ENCODE measurements at regions not wholly inside any gene's neighbourhood (a gene's known extent, or its start where the extent isn't known, plus 50 kb on each side); places are given as distances from the start of the nearest gene placed in this dataset.

DNA sequence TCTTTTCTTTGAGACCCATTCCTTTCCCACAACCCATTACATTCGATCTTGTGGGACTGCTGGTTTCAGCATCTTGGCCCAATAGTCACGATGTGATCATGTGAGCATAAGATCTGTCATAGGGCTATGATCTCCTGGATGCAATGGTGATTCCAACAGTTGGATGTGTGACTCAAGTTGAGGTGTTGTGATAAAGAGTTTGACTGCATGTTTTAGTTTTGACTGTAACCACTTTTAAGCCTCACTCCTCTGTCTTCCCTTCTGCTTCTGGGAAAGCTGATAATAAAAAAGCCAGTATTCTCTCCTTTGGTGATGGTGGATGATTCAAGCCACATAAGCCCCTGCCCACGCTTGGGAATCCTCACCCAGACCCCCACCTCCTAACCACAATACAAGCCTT lies 117.0 kb upstream of the ASCC3 start:
- Histone ChIP-seq H3K79me2 (ENCODE audit: low read length) (no peaks in the 10 kb centered on the region), H3K4me3 (ENCODE audit: low read length) (no peak overlapping the region)
- no peak for DNase-seq

DNA sequence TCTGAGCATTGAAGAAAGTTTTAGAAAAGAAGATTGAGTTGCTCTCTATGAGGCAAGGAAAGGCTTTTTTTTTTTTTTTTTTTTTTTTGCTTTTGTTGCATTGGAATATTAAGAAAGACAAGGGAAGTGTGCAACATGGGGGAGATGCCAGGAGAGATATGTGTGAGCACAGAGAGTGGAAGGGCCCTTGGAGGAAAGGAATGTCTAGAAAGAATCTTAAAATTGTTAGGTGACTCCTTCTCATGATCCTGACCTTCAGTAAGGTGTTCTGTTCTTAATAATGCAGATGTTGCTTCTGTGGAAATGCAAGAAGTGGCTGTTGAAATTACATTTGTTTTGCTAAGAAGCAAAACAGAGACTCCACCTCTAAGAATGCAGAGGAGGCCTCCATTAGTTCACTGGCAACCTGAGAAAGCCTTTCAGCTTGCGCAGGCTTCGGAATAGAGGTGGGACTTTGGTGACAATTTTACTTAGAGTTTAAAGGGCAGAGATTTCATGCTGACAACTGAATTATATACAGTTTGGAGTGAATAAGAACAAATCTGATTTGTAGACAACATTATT lies 118.0 kb upstream of the ASCC3 start:
- Histone ChIP-seq H3K4me3 (ENCODE audit: low read length) (no peak overlapping the region), H3K9ac (ENCODE audit: low read length) (no peak overlapping the region), H3K27ac (ENCODE audit: low read length) (no peak overlapping the region), H3K9me2 (replicated peaks; ENCODE audit: insufficient read depth, low read length) (no peaks in the 10 kb centered on the region), H3K36me3 (ENCODE audit: insufficient read depth, low read length) (no peaks in the 10 kb centered on the region), H3K4me2 (ENCODE audit: low read depth, low read length, poor library complexity, severe bottlenecking) (no peak overlapping the region), H4K20me1 (ENCODE audit: insufficient read depth, low read depth, low read length) (no peaks in the 10 kb centered on the region), H3K9me3 (ENCODE audit: low read length) (no peaks in the 10 kb centered on the region), H2AFZ (ENCODE audit: low read length) (no peak overlapping the region), H3K79me2 (ENCODE audit: low read length) (no peaks in the 10 kb centered on the region), H3K4me1 (ENCODE audit: low read length) (no peaks in the 10 kb centered on the region), H3K27me3 (ENCODE audit: low read length) (no peaks in the 10 kb centered on the region)
- no peak for DNase-seq

More for the DNA sequence above, 117.0 kb upstream of the ASCC3 start:
- Histone ChIP-seq H3K27ac (ENCODE audit: low read length) (no peak overlapping the region), H2AFZ (ENCODE audit: low read length) (no peak overlapping the region), H3K9ac (ENCODE audit: low read length) (no peak overlapping the region), H3K27me3 (ENCODE audit: low read length) (no peaks in the 10 kb centered on the region), H3K9me2 (replicated peaks; ENCODE audit: insufficient read depth, low read length) (no peaks in the 10 kb centered on the region), H3K36me3 (ENCODE audit: insufficient read depth, low read length) (no peaks in the 10 kb centered on the region), H3K9me3 (ENCODE audit: low read length) (no peaks in the 10 kb centered on the region), H3K4me1 (ENCODE audit: low read length) (no peaks in the 10 kb centered on the region), H3K4me2 (ENCODE audit: low read depth, low read length, poor library complexity, severe bottlenecking) (no peak overlapping the region), H4K20me1 (ENCODE audit: insufficient read depth, low read depth, low read length) (no peaks in the 10 kb centered on the region)

GRCh38 chr6:101000341-101000740 lies 119.2 kb upstream of the ASCC3 start:
- Histone ChIP-seq H3K9me3 (ENCODE audit: low read length) (no peaks in the 10 kb centered on the region), H3K9ac (ENCODE audit: low read length) (no peak overlapping the region), H3K4me3 (ENCODE audit: low read length) (no peak overlapping the region), H3K4me2 (ENCODE audit: low read depth, low read length, poor library complexity, severe bottlenecking) (no peak overlapping the region), H3K36me3 (ENCODE audit: insufficient read depth, low read length) (no peaks in the 10 kb centered on the region), H3K4me1 (ENCODE audit: low read length) (no peaks in the 10 kb centered on the region), H3K79me2 (ENCODE audit: low read length) (no peaks in the 10 kb centered on the region), H3K27ac (ENCODE audit: low read length) (no peak overlapping the region), H4K20me1 (ENCODE audit: insufficient read depth, low read depth, low read length) (no peaks in the 10 kb centered on the region), H3K9me2 (replicated peaks; ENCODE audit: insufficient read depth, low read length) (no peaks in the 10 kb centered on the region), H3K27me3 (ENCODE audit: low read length) (no peaks in the 10 kb centered on the region), H2AFZ (ENCODE audit: low read length) (no peak overlapping the region)
- no peak for DNase-seq

- Histone ChIP-seq H2AFZ (ENCODE audit: low read length) (no peak overlapping the region), H3K4me1 (ENCODE audit: low read length) (no peaks in the 10 kb centered on the region), H3K36me3 (ENCODE audit: insufficient read depth, low read length) (no peaks in the 10 kb centered on the region), H3K9me3 (ENCODE audit: low read length) (no peaks in the 10 kb centered on the region), H3K27ac (ENCODE audit: low read length) (no peak overlapping the region), H3K4me2 (ENCODE audit: low read depth, low read length, poor library complexity, severe bottlenecking) (no peak overlapping the region), H3K27me3 (ENCODE audit: low read length) (no peaks in the 10 kb centered on the region), H3K4me3 (ENCODE audit: low read length) (no peak overlapping the region), H3K9me2 (replicated peaks; ENCODE audit: insufficient read depth, low read length) (no peaks in the 10 kb centered on the region), H3K9ac (ENCODE audit: low read length) (no peak overlapping the region), H3K79me2 (ENCODE audit: low read length) (no peaks in the 10 kb centered on the region), H4K20me1 (ENCODE audit: insufficient read depth, low read depth, low read length) (no peaks in the 10 kb centered on the region)
- DNase-seq, result no peak
These were observed 119.9 kb upstream of the ASCC3 start for GRCh38 chr6:101001012-101001411.

GRCh38 chr6:101001607-101002006 lies 120.5 kb upstream of the ASCC3 start:
- Histone ChIP-seq H3K9me2 (replicated peaks; ENCODE audit: insufficient read depth, low read length) (no peaks in the 10 kb centered on the region), H3K27ac (ENCODE audit: low read length) (no peak overlapping the region), H4K20me1 (ENCODE audit: insufficient read depth, low read depth, low read length) (no peaks in the 10 kb centered on the region), H3K36me3 (ENCODE audit: insufficient read depth, low read length) (no peaks in the 10 kb centered on the region), H3K79me2 (ENCODE audit: low read length) (no peaks in the 10 kb centered on the region), H3K4me2 (ENCODE audit: low read depth, low read length, poor library complexity, severe bottlenecking) (no peak overlapping the region), H3K27me3 (ENCODE audit: low read length) (no peaks in the 10 kb centered on the region), H3K9me3 (ENCODE audit: low read length) (no peaks in the 10 kb centered on the region), H3K4me3 (ENCODE audit: low read length) (no peak overlapping the region), H3K9ac (ENCODE audit: low read length) (no peak overlapping the region), H3K4me1 (ENCODE audit: low read length) (no peaks in the 10 kb centered on the region), H2AFZ (ENCODE audit: low read length) (no peak overlapping the region)
- DNase-seq, result no peak

GRCh38 chr6:101003075-101003474 lies 121.9 kb upstream of the ASCC3 start:
- Histone ChIP-seq H3K4me3 (ENCODE audit: low read length) (no peak overlapping the region), H3K27me3 (ENCODE audit: low read length) (no peaks in the 10 kb centered on the region), H3K79me2 (ENCODE audit: low read length) (no peaks in the 10 kb centered on the region), H3K9ac (ENCODE audit: low read length) (no peak overlapping the region), H3K9me3 (ENCODE audit: low read length) (no peaks in the 10 kb centered on the region), H3K4me2 (ENCODE audit: low read depth, low read length, poor library complexity, severe bottlenecking) (no peak overlapping the region), H3K36me3 (ENCODE audit: insufficient read depth, low read length) (no peaks in the 10 kb centered on the region), H3K4me1 (ENCODE audit: low read length) (no peaks in the 10 kb centered on the region), H4K20me1 (ENCODE audit: insufficient read depth, low read depth, low read length) (no peaks in the 10 kb centered on the region), H3K9me2 (replicated peaks; ENCODE audit: insufficient read depth, low read length) (no peaks in the 10 kb centered on the region), H2AFZ (ENCODE audit: low read length) (no peak overlapping the region), H3K27ac (ENCODE audit: low read length) (no peak overlapping the region)
- DNase-seq, result no peak

GRCh38 chr6:101011186-101011585 lies 130.1 kb upstream of the ASCC3 start:
- Histone ChIP-seq H4K20me1 (ENCODE audit: insufficient read depth, low read depth, low read length) (no peaks in the 10 kb centered on the region), H3K79me2 (ENCODE audit: low read length) (no peaks in the 10 kb centered on the region), H3K27me3 (ENCODE audit: low read length) (no peaks in the 10 kb centered on the region), H3K9ac (ENCODE audit: low read length) (no peak overlapping the region), H2AFZ (ENCODE audit: low read length) (no peak overlapping the region), H3K4me3 (ENCODE audit: low read length) (no peak overlapping the region), H3K36me3 (ENCODE audit: insufficient read depth, low read length) (no peaks in the 10 kb centered on the region), H3K9me3 (ENCODE audit: low read length) (no peaks in the 10 kb centered on the region), H3K27ac (ENCODE audit: low read length) (no peak overlapping the region), H3K4me1 (ENCODE audit: low read length) (peaks cover 12% of the 10 kb centered on the region), H3K4me2 (ENCODE audit: low read depth, low read length, poor library complexity, severe bottlenecking) (peak overlapping the region; percentile 38), H3K9me2 (replicated peaks; ENCODE audit: insufficient read depth, low read length) (no peaks in the 10 kb centered on the region)
- peak; percentile 46 for DNase-seq

DNA sequence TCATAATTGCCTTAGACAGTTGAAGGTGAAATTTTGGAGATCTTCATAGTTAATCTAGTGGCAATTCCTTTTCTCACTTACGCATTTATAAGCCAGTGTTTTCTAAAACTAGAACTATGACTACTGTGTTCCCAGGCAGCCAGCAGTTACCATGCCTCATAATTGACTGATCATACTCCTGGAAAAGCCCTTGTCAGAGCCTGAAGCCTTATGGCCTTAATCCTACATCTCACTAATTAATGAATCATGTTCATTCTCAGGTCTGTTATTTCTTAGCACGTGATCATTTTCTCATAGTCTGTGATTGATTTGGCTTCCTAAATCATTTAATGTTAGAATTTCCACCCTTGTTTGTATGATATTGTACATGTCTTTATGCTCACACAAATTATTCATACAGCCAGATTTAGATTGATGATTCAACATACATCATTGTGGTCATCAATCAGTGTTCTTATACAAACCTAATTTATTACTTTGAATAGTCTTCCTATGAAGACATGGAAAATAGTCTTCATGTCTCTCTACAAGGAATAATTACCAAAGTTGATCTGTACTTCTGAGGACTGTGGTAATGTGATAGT lies 132.6 kb upstream of the ASCC3 start:
- Histone ChIP-seq H3K79me2 (ENCODE audit: low read length) (no peaks in the 10 kb centered on the region), H3K9me2 (replicated peaks; ENCODE audit: insufficient read depth, low read length) (no peaks in the 10 kb centered on the region), H3K4me1 (ENCODE audit: low read length) (peaks cover 12% of the 10 kb centered on the region), H3K9ac (ENCODE audit: low read length) (no peak overlapping the region), H4K20me1 (ENCODE audit: insufficient read depth, low read depth, low read length) (no peaks in the 10 kb centered on the region), H3K4me2 (ENCODE audit: low read depth, low read length, poor library complexity, severe bottlenecking) (no peak overlapping the region), H3K27me3 (ENCODE audit: low read length) (no peaks in the 10 kb centered on the region), H2AFZ (ENCODE audit: low read length) (no peak overlapping the region), H3K9me3 (ENCODE audit: low read length) (no peaks in the 10 kb centered on the region), H3K4me3 (ENCODE audit: low read length) (no peak overlapping the region), H3K36me3 (ENCODE audit: insufficient read depth, low read length) (no peaks in the 10 kb centered on the region), H3K27ac (ENCODE audit: low read length) (no peak overlapping the region)
- no peak for DNase-seq

Measured in Karpas-422 (cell line).